H9 (cell line): ENCODE measurements at regions not wholly inside any gene's neighbourhood (a gene's known extent, or its start where the extent isn't known, plus 50 kb on each side); places are given as distances from the start of the nearest gene placed in this dataset.

Source experiments
- DNase-seq: peaks from one replicate; pipeline ENCODE4 v3.0.0-alpha.2; 2017
- H2AFZ ChIP-seq: one replicate; pipeline ENCODE4 v1.6.1; 2013; ENCODE audit warnings: mild to moderate bottlenecking, low read length, control low read depth, moderate library complexity
- H2AK5ac ChIP-seq: 2 replicates; pipeline ENCODE4 v1.6.1; 2013; ENCODE audit warnings: low read length, control low read depth, mixed read lengths; ENCODE audit not compliant: insufficient read length
- H2BK120ac ChIP-seq: one replicate; pipeline ENCODE4 v1.6.1; 2013; ENCODE audit warnings: low read depth, mild to moderate bottlenecking, low read length, control low read depth, inconsistent platforms; ENCODE audit not compliant: poor library complexity, severe bottlenecking
- H2BK12ac ChIP-seq: 2 replicates; pipeline ENCODE4 v1.6.1; 2013; ENCODE audit warnings: low read length, control low read depth, mixed read lengths, low read depth; ENCODE audit not compliant: insufficient read length
- H2BK15ac ChIP-seq: 2 replicates; pipeline ENCODE4 v1.6.1; 2013; ENCODE audit warnings: low read depth, low read length, control low read depth
- H2BK20ac ChIP-seq: one replicate; pipeline ENCODE4 v1.6.1; 2013; ENCODE audit warnings: low read depth, mild to moderate bottlenecking, low read length, control low read depth, inconsistent platforms; ENCODE audit not compliant: poor library complexity, severe bottlenecking
- H2BK5ac ChIP-seq: 2 replicates; pipeline ENCODE4 v1.6.1; 2013; ENCODE audit warnings: low read length, control low read depth, mixed read lengths; ENCODE audit not compliant: insufficient read length
- H3K14ac ChIP-seq: 2 replicates; pipeline ENCODE4 v1.6.1; 2013; ENCODE audit warnings: low read length, control low read depth; ENCODE audit not compliant: insufficient read depth
- H3K18ac ChIP-seq: 2 replicates; pipeline ENCODE4 v1.6.1; 2013; ENCODE audit warnings: low read depth, mild to moderate bottlenecking, mixed read lengths, low read length, control low read depth; ENCODE audit not compliant: insufficient read length
- H3K23ac ChIP-seq: 2 replicates; pipeline ENCODE4 v1.6.1; 2013; ENCODE audit warnings: low read length, control low read depth, mixed read lengths, low read depth; ENCODE audit not compliant: insufficient read length
- H3K23me2 ChIP-seq: 2 replicates; pipeline ENCODE4 v1.6.1; 2013; ENCODE audit warnings: low read depth, mild to moderate bottlenecking, mixed read lengths, low read length, control low read depth; ENCODE audit not compliant: insufficient read length, poor library complexity, severe bottlenecking
- H3K27ac ChIP-seq: 2 replicates; pipeline ENCODE4 v1.5.1; 2013; ENCODE audit warnings: low read length, control low read depth, mixed read lengths, low read depth; ENCODE audit not compliant: insufficient read length
- H3K27me3 ChIP-seq: 2 replicates; pipeline ENCODE4 v1.6.1; 2013; ENCODE audit warnings: low read length, control low read depth, inconsistent platforms; ENCODE audit not compliant: insufficient read depth
- H3K4ac ChIP-seq: 2 replicates; pipeline ENCODE4 v1.6.1; 2013; ENCODE audit warnings: low read depth, mild to moderate bottlenecking, control low read depth, inconsistent platforms, low read length, moderate library complexity
- H3K4me1 ChIP-seq: 2 replicates; pipeline ENCODE4 v1.6.1; 2013; ENCODE audit warnings: low read length, control low read depth, inconsistent platforms; ENCODE audit not compliant: insufficient read depth
- H3K4me2 ChIP-seq: 2 replicates; pipeline ENCODE4 v1.6.1; 2013; ENCODE audit warnings: low read length, control low read depth, mixed read lengths; ENCODE audit not compliant: insufficient read length, insufficient read depth
- H3K56ac ChIP-seq: 2 replicates; pipeline ENCODE4 v1.6.1; 2013; ENCODE audit warnings: low read depth, mild to moderate bottlenecking, mixed read lengths, low read length, control low read depth; ENCODE audit not compliant: insufficient read length
- H3K79me1 ChIP-seq: 2 replicates; pipeline ENCODE4 v1.6.1; 2013; ENCODE audit warnings: low read depth, mild to moderate bottlenecking, moderate library complexity, low read length, control low read depth, inconsistent platforms; ENCODE audit not compliant: insufficient read depth, poor library complexity, severe bottlenecking
- H3K79me2 ChIP-seq: 2 replicates; pipeline ENCODE4 v1.6.1; 2013; ENCODE audit warnings: low read length, control low read depth, inconsistent platforms; ENCODE audit not compliant: insufficient read depth
- H3K9ac ChIP-seq: 2 replicates; pipeline ENCODE4 v1.6.1; 2013; ENCODE audit warnings: low read length, control low read depth, mixed read lengths; ENCODE audit not compliant: insufficient read length; ENCODE audit errors: extremely low read depth
- H3K9me3 ChIP-seq: one replicate; pipeline ENCODE4 v1.6.1; 2013; ENCODE audit warnings: low read depth, low read length, inconsistent platforms; ENCODE audit not compliant: control insufficient read depth
- H3T11ph ChIP-seq: one replicate; pipeline ENCODE4 v1.6.1; 2013; ENCODE audit warnings: mild to moderate bottlenecking, low read length, control low read depth, inconsistent platforms
- H4K20me1 ChIP-seq: one replicate; pipeline ENCODE4 v1.6.1; 2013; ENCODE audit not compliant: control insufficient read depth, insufficient read length, insufficient read depth
- H4K5ac ChIP-seq: 2 replicates; pipeline ENCODE4 v1.6.1; 2013; ENCODE audit warnings: low read depth, mild to moderate bottlenecking, mixed read lengths, low read length, control low read depth; ENCODE audit not compliant: insufficient read length
- H4K8ac ChIP-seq: replicated peaks from 2 replicates; pipeline ENCODE4 v1.6.1; 2013; ENCODE audit warnings: low read length, control low read depth, mixed read lengths, low read depth; ENCODE audit not compliant: insufficient read length
- H4K91ac ChIP-seq: 2 replicates; pipeline ENCODE4 v1.6.1; 2013; ENCODE audit warnings: low read depth, mild to moderate bottlenecking, moderate library complexity, mixed read lengths, low read length, control low read depth; ENCODE audit not compliant: insufficient read length
- H3K27ac Mint-ChIP-seq, 3 experiments: 2 replicates in 2 of 3; 3 replicates in 1 of 3; pipeline ENCODE4 v1.8.0; 2020 to 2021; ENCODE audit warnings: mixed read lengths in 3 of 3, mild to moderate bottlenecking in 1 of 3, moderate library complexity in 1 of 3
- H3K27me3 Mint-ChIP-seq: 2 replicates; pipeline ENCODE4 v1.8.0; 2021; ENCODE audit warnings: low read depth, mild to moderate bottlenecking, moderate library complexity, mixed read lengths
- H3K36me3 Mint-ChIP-seq, 3 experiments: 2 replicates in 2 of 3; 3 replicates in 1 of 3; pipeline ENCODE4 v1.8.0; 2020 to 2021; ENCODE audit warnings: low read depth in 3 of 3, mixed read lengths in 3 of 3; ENCODE audit not compliant: insufficient read depth in 1 of 3
- H3K4me1 Mint-ChIP-seq, 2 experiments: 2 replicates each; pipeline ENCODE4 v1.8.0; 2020; ENCODE audit warnings: mixed read lengths in 2 of 2
- H3K4me3 Mint-ChIP-seq, 2 experiments: 2 replicates in 1 of 2; 3 replicates in 1 of 2; pipeline ENCODE4 v1.8.0; 2020 to 2021; ENCODE audit warnings: mild to moderate bottlenecking in 2 of 2, mixed read lengths in 2 of 2, moderate library complexity in 1 of 2
- H3K9me3 Mint-ChIP-seq, 2 experiments: 2 replicates in 1 of 2; 3 replicates in 1 of 2; pipeline ENCODE4 v1.8.0; 2020; ENCODE audit warnings: mild to moderate bottlenecking in 2 of 2, mixed read lengths in 2 of 2, moderate library complexity in 1 of 2
- CTCF ChIP-seq: fragments of 200-600 bp; sonication (generic); conservative IDR thresholded peaks from 3 replicates; pipeline ENCODE4 v1.8.0; 2021; ENCODE audit warnings: antibody characterized with exemption, mild to moderate bottlenecking
- WGBS: extraction: QIAGEN DNeasy Blood & Tissue Kit; methylation state at CpG from one replicate; pipeline ENCODE4 v1.1.7; 2013; ENCODE audit warnings: missing lambda C conversion rate, low lambda C conversion rate, mixed read lengths; ENCODE audit not compliant: insufficient read length; ENCODE audit errors: extremely low coverage; 5-methylcytosine and 5-hydroxymethylcytosine counted together

GRCh38 chr17:77708936-77709335, 249.6 kb upstream of the TNRC6C start:
- Histone ChIP-seq H4K5ac (no peak overlapping the region), H3K79me2 (no peaks in the 10 kb centered on the region), H4K20me1 (no peaks in the 10 kb centered on the region), H3K27me3 (no peaks in the 10 kb centered on the region; the same call in 1 of the 2 replicates), H4K91ac (no peak overlapping the region), H3K23ac (no peak overlapping the region), H2AFZ (no peak overlapping the region), H2BK12ac (no peak overlapping the region), H3K56ac (no peak overlapping the region), H4K8ac (no peak overlapping the region), H3K9ac (no peak overlapping the region), H2BK120ac (no peak overlapping the region), H3K14ac (no peak overlapping the region), H2BK15ac (no peak overlapping the region), H3T11ph (no peak overlapping the region), H3K18ac (no peak overlapping the region), H3K4ac (no peak overlapping the region), H2BK5ac (no peak overlapping the region), H3K4me2 (no peak overlapping the region), H3K9me3 (peaks cover 9% of the 10 kb centered on the region), H2AK5ac (peak overlapping the region; percentile 62), H3K4me1 (peaks cover 1% of the 10 kb centered on the region; the same call in 1 of the 2 replicates), H2BK20ac (no peak overlapping the region), H3K23me2 (no peaks in the 10 kb centered on the region), H3K79me1 (no peaks in the 10 kb centered on the region), H3K27ac (no peak overlapping the region)
- Mint-ChIP-seq H3K27ac (peak overlapping the region in 1 of 3 experiments; percentile 53; a peak in 1 of 7 replicates), H3K27me3 (peaks cover 67% of the 10 kb centered on the region), H3K36me3 (peaks cover 15 to 47% (median 19%) of the 10 kb centered on the region in 3 experiments), H3K4me3 (no peak overlapping the region; a peak in 1 of 5 replicates), H3K9me3 (peaks cover 48 to 50% of the 10 kb centered on the region in 2 experiments), H3K4me1 (peaks cover 27 to 28% of the 10 kb centered on the region in 2 experiments)
- no peak for TF ChIP-seq CTCF
- peak; percentile 24 for DNase-seq
- WGBS = no CpG with 5 or more reads among the region's 8 CpGs
